K562 (cell line): ENCODE measurements at regions not wholly inside any gene's neighbourhood (a gene's known extent, or its start where the extent isn't known, plus 50 kb on each side); places are given as distances from the start of the nearest gene placed in this dataset.

Experiments
- ATAC-seq: fragments of 200-7000 bp; cut with Tn5 transposase; 3 replicates; pipeline ENCODE4 v1.9.1; 2020; ENCODE audit warnings: moderate library complexity
- BruUV-seq: library from RNA; stranded (reverse); fragments of 400-500 nt; replicated peaks from 2 replicates; lab custom pipeline; 2021; lab: Mats Ljungman, UMichigan
- CTCF ChIA-PET: fragments of 300-600 bp; formaldehyde crosslinking; extraction: SDS; loops from one replicate; lab custom pipeline; 2021; ENCODE audit warnings: low intra/inter-chr PET ratio; lab: Yijun Ruan, JAX
- POLR2A ChIA-PET: fragments of 300-600, 350-650 bp; sonication (Branson Sonifier 250); formaldehyde crosslinking; extraction: SDS; loops from one replicate; lab custom pipeline; 2021; ENCODE audit warnings: antibody characterized with exemption, inconsistent platforms; lab: Yijun Ruan, JAX
- DNase-seq, 4 experiments: peaks; one replicate each; pipeline versions ENCODE4 v3.0.0 to v3.0.0-alpha.2; 2011 to 2018; ENCODE audit warnings: low spot score in 3 of 4, mixed read lengths in 3 of 4; ENCODE audit errors: extremely low read depth in 1 of 4
- FAIRE-seq: peaks from 2 replicates; lab custom pipeline; 2011; peaks lifted over from hg19 to GRCh38; lab: Jason Lieb, UNC
- H2AFZ ChIP-seq: 2 replicates; pipeline ENCODE4 v1.6.0; 2011; ENCODE audit warnings: low read depth, low read length, control low read depth, inconsistent platforms
- H3K27ac ChIP-seq: fragments of 200-600 bp; 3 replicates; pipeline ENCODE4 v1.8.0; 2011; ENCODE audit warnings: low read depth, mild to moderate bottlenecking, control low read depth, inconsistent platforms, low read length, moderate library complexity, mixed read lengths; ENCODE audit errors: extremely low read depth
- H3K27me3 ChIP-seq, 2 experiments: fragments of 300-600 bp in 1 of 2; 2 replicates in 1 of 2; 3 replicates in 1 of 2; pipeline versions ENCODE4 v1.6.0 to v1.8.0; 2011; ENCODE audit warnings: inconsistent platforms in 2 of 2, low read length in 2 of 2, mild to moderate bottlenecking in 1 of 2, mixed read lengths in 1 of 2, moderate library complexity in 1 of 2; ENCODE audit not compliant: control insufficient read depth in 2 of 2, insufficient read depth in 2 of 2
- H3K36me3 ChIP-seq: fragments of 300-600 bp; 3 replicates; pipeline ENCODE4 v1.8.0; 2011; ENCODE audit warnings: mild to moderate bottlenecking, low read length, inconsistent platforms; ENCODE audit not compliant: control insufficient read depth, insufficient read depth
- H3K4me1 ChIP-seq, 2 experiments: fragments of 200-600 bp in 1 of 2; replicated peaks in 1 of 2; 2 replicates in 1 of 2; 3 replicates in 1 of 2; pipeline versions ENCODE4 v1.5.1 to v1.8.0; 2011; ENCODE audit warnings: inconsistent platforms in 2 of 2, low read length in 2 of 2, mild to moderate bottlenecking in 1 of 2, mixed read lengths in 1 of 2, moderate library complexity in 1 of 2; ENCODE audit not compliant: control insufficient read depth in 2 of 2, insufficient read depth in 2 of 2
- H3K4me2 ChIP-seq: 2 replicates; pipeline ENCODE4 v1.6.1; 2011; ENCODE audit warnings: low read length, control low read depth, inconsistent platforms, mixed read lengths; ENCODE audit not compliant: insufficient read depth
- H3K4me3 ChIP-seq: fragments of 200-600 bp; sonication (generic), shearing (Covaris generic); 2 replicates; pipeline ENCODE4 v1.5.1; 2016; ENCODE audit warnings: control low read depth, inconsistent platforms
- H3K79me2 ChIP-seq: fragments of 200-600 bp; 3 replicates; pipeline ENCODE4 v1.8.0; 2011; ENCODE audit warnings: low read length, inconsistent platforms; ENCODE audit not compliant: control insufficient read depth, insufficient read depth
- H3K9ac ChIP-seq, 2 experiments: 2 replicates each; pipeline versions ENCODE4 v1.6.0 to v1.6.1; 2011; ENCODE audit warnings: low read depth in 2 of 2, low read length in 2 of 2, control low read depth in 1 of 2, inconsistent platforms in 1 of 2, mild to moderate bottlenecking in 1 of 2, mixed read lengths in 1 of 2; ENCODE audit not compliant: insufficient read depth in 1 of 2
- H3K9me1 ChIP-seq: one replicate; pipeline ENCODE4 v1.6.0; 2011; ENCODE audit warnings: inconsistent platforms, mild to moderate bottlenecking, low read length, moderate library complexity; ENCODE audit not compliant: control insufficient read depth, insufficient read depth
- H3K9me3 ChIP-seq: replicated peaks from 2 replicates; pipeline ENCODE4 v1.5.1; 2011; ENCODE audit warnings: low read depth, low read length, inconsistent platforms; ENCODE audit not compliant: control insufficient read depth, insufficient read depth
- H4K20me1 ChIP-seq: replicated peaks from 2 replicates; pipeline ENCODE4 v1.6.1; 2011; ENCODE audit warnings: low read length, inconsistent platforms, mixed read lengths; ENCODE audit not compliant: control insufficient read depth, insufficient read depth
- CEBPB ChIP-seq: fragments of 450-650 bp; IDR thresholded peaks from 2 replicates; pipeline ENCODE4 v1.6.1; 2016; ENCODE audit warnings: missing genetic modification characterization, missing compliant biosample characterization
- CHD2 ChIP-seq: IDR thresholded peaks from 2 replicates; pipeline ENCODE4 v1.6.1; 2011; ENCODE audit warnings: low read depth, low read length
- EHMT2 ChIP-seq: fragments of 450-650 bp; IDR thresholded peaks from 2 replicates; pipeline ENCODE4 v1.6.1; 2018; ENCODE audit warnings: antibody characterized with exemption
- KDM4B ChIP-seq, 2 experiments: fragments of 450-650 bp in 1 of 2; sonication (generic) in 1 of 2; IDR thresholded peaks; 2 replicates each; pipeline ENCODE4 v1.6.1; 2016 to 2017; ENCODE audit warnings: borderline replicate concordance in 2 of 2, antibody characterized with exemption in 1 of 2, low read depth in 1 of 2, mild to moderate bottlenecking in 1 of 2
- NFE2 ChIP-seq: IDR thresholded peaks from 2 replicates; pipeline ENCODE4 v1.6.1; 2014; ENCODE audit warnings: antibody characterized with exemption, low read depth
- RBM17 ChIP-seq: fragments of 200-400 bp; formaldehyde crosslinking; IDR thresholded peaks from 2 replicates; pipeline ENCODE4 v1.6.1; 2017; ENCODE audit warnings: low read depth, mild to moderate bottlenecking, low read length, borderline replicate concordance
- TARDBP ChIP-seq: fragments of 450-650 bp; IDR thresholded peaks from 2 replicates; pipeline ENCODE4 v1.6.1; 2016
- WGBS: fragments of 100-300 bp; shearing (Covaris generic); methylation state at CpG from one replicate; pipeline ENCODE4 v1.1.6; 2016; ENCODE audit warnings: low coverage, mixed read lengths; ENCODE audit not compliant: insufficient coverage; ENCODE audit errors: missing lambda C conversion rate; 5-methylcytosine and 5-hydroxymethylcytosine counted together
- in situ Hi-C: fragments of 300-500 bp; cut with MboI; formaldehyde crosslinking; loops from 4 replicates; pipeline ENCODE4 v1.15.0; 2018; ENCODE audit warnings: inconsistent platforms, mixed read lengths
- intact Hi-C: fragments of 100-400 bp; cut with micrococcal nuclease; formaldehyde crosslinking; loops from 2 replicates; pipeline ENCODE4 v1.14.2; 2022
- TF ChIP-seq, protein P1 (sequence below): fragments of 150-350 bp; IDR thresholded peaks from 2 replicates; pipeline ENCODE4 v1.6.1; 2014; ENCODE audit warnings: low read depth, mild to moderate bottlenecking, low read length, borderline replicate concordance
- TF ChIP-seq, protein P2 (sequence below), 3 experiments: IDR thresholded peaks in 2 of 3; conservative IDR thresholded peaks in 1 of 3; 2 replicates each; pipeline ENCODE4 v1.5.1; 2011 to 2012; ENCODE audit warnings: low read length in 3 of 3, mild to moderate bottlenecking in 3 of 3, control low read depth in 2 of 3, improper control_type of control experiment in 1 of 3, inconsistent platforms in 1 of 3, low read depth in 1 of 3, mixed read lengths in 1 of 3, moderate library complexity in 1 of 3; ENCODE audit not compliant: insufficient read depth in 2 of 3

DNA sequence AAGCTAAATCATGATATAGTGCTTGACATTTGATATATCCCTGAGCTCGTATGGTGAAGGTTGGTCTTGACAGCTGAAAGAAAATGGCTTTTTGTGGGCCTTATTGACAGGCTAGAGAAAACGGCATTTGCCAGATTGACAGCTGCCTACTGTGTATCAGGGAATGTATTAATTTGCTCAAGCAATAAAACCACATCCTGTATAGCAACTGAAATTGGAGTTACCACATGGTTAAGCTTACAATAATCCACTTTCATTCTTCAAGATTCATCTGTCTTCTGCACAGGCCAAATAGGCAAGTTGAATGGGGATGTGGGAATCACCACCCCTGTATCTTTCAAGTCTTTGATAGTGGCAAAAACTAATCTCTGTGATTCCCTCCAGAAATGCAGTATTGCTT lies 76.2 kb upstream of the IL2 start:
- DNase-seq (no peak), ATAC-seq (no peak), FAIRE-seq (no peak)
- H3K4me1 ChIP-seq, result no peaks in the 10 kb centered on the region
- CTCF ChIA-PET, result no interaction called here
- no peaks in the 10 kb centered on the region for H3K9me1 ChIP-seq
- H4K20me1 ChIP-seq, result no peaks in the 10 kb centered on the region
- no peak overlapping the region for H3K4me2 ChIP-seq
- no peaks in the 10 kb centered on the region for H3K9me3 ChIP-seq
- no peak overlapping the region for H3K9ac ChIP-seq
- no peak overlapping the region for H2AFZ ChIP-seq
- no peak overlapping the region for H3K4me3 ChIP-seq
- no peaks in the 10 kb centered on the region for H3K79me2 ChIP-seq
- H3K36me3 ChIP-seq, result no peaks in the 10 kb centered on the region
- H3K27ac ChIP-seq, result no peak overlapping the region
- WGBS, result 20% methylated on average over 2 of the region's 2 CpGs
- intact Hi-C loops (no loop called here), in situ Hi-C loops (no loop called here)
- no peak for TF ChIP-seq KDM4B (IDR thresholded peaks at IDR 0.05; ENCODE audit: borderline replicate concordance in 2 of 2, low read depth in 1 of 2)
- POLR2A ChIA-PET, result no interaction called here
- no peaks in the 10 kb centered on the region for H3K27me3 ChIP-seq
- BruUV-seq, result no TSS peak

DNA sequence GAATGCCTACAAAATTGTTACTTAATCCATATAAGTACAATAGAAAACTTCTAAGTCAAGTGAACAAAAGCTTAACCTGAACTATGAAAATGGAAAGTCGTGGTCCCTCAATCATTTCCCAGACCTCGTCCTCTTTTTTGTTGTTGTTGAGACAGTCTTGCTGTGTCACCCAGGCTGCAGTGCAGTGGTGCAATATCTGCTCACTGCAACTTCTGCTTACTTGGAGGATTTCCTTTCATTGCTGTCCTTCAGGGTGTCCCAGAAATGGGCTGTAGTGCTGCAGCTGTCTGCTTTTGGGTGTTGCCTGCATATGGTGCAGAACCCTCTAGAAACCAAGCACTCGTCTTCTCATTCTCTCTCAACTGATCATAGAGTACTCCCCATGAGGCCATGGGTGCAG lies 75.0 kb upstream of the IL2 start:
- no peak for FAIRE-seq
- BruUV-seq, result no TSS peak
- Histone ChIP-seq H3K4me3 (no peak overlapping the region), H2AFZ (no peak overlapping the region), H3K9me3 (no peaks in the 10 kb centered on the region), H3K27ac (no peak overlapping the region), H3K27me3 (no peaks in the 10 kb centered on the region), H3K36me3 (no peaks in the 10 kb centered on the region), H3K4me1 (no peaks in the 10 kb centered on the region), H4K20me1 (no peaks in the 10 kb centered on the region), H3K4me2 (no peak overlapping the region), H3K9ac (no peak overlapping the region), H3K79me2 (no peaks in the 10 kb centered on the region), H3K9me1 (no peaks in the 10 kb centered on the region)
- CTCF ChIA-PET, result no interaction called here
- ATAC-seq, result no peak
- in situ Hi-C loops (no loop called here), intact Hi-C loops (no loop called here)
- TF ChIP-seq, protein P1, sequence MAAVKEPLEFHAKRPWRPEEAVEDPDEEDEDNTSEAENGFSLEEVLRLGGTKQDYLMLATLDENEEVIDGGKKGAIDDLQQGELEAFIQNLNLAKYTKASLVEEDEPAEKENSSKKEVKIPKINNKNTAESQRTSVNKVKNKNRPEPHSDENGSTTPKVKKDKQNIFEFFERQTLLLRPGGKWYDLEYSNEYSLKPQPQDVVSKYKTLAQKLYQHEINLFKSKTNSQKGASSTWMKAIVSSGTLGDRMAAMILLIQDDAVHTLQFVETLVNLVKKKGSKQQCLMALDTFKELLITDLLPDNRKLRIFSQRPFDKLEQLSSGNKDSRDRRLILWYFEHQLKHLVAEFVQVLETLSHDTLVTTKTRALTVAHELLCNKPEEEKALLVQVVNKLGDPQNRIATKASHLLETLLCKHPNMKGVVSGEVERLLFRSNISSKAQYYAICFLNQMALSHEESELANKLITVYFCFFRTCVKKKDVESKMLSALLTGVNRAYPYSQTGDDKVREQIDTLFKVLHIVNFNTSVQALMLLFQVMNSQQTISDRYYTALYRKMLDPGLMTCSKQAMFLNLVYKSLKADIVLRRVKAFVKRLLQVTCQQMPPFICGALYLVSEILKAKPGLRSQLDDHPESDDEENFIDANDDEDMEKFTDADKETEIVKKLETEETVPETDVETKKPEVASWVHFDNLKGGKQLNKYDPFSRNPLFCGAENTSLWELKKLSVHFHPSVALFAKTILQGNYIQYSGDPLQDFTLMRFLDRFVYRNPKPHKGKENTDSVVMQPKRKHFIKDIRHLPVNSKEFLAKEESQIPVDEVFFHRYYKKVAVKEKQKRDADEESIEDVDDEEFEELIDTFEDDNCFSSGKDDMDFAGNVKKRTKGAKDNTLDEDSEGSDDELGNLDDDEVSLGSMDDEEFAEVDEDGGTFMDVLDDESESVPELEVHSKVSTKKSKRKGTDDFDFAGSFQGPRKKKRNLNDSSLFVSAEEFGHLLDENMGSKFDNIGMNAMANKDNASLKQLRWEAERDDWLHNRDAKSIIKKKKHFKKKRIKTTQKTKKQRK, result no peak
- TF ChIP-seq RBM17 (no peak), CEBPB (tag) (no peak), NFE2 (peak; percentile 25; the same call in 1 of the 2 replicates), TARDBP (no peak), CHD2 (no peak), EHMT2 (no peak)
- TF ChIP-seq, protein P2, sequence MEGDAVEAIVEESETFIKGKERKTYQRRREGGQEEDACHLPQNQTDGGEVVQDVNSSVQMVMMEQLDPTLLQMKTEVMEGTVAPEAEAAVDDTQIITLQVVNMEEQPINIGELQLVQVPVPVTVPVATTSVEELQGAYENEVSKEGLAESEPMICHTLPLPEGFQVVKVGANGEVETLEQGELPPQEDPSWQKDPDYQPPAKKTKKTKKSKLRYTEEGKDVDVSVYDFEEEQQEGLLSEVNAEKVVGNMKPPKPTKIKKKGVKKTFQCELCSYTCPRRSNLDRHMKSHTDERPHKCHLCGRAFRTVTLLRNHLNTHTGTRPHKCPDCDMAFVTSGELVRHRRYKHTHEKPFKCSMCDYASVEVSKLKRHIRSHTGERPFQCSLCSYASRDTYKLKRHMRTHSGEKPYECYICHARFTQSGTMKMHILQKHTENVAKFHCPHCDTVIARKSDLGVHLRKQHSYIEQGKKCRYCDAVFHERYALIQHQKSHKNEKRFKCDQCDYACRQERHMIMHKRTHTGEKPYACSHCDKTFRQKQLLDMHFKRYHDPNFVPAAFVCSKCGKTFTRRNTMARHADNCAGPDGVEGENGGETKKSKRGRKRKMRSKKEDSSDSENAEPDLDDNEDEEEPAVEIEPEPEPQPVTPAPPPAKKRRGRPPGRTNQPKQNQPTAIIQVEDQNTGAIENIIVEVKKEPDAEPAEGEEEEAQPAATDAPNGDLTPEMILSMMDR (IDR thresholded peaks at IDR 0.05 in 2 of 3, conservative IDR thresholded peaks at IDR 0.05 in 1 of 3; ENCODE audit: insufficient read depth in 2 of 3, low read depth in 1 of 3, low read length in 3 of 3), result no peak
- POLR2A ChIA-PET, result no interaction called here
- WGBS, result 9% methylated on average over 3 of the region's 3 CpGs
- DNase-seq, result no peak
